Neutrophil (primary cell): ENCODE measurements at regions not wholly inside any gene's neighbourhood (a gene's known extent, or its start where the extent isn't known, plus 50 kb on each side); places are given as distances from the start of the nearest gene placed in this dataset.

ENCODE experiments used
- H3K27ac ChIP-seq: fragments of 200-600 bp; sonication (generic); 2 replicates; pipeline ENCODE4 v1.5.1; 2016; ENCODE audit warnings: mild to moderate bottlenecking, moderate library complexity
- H3K27me3 ChIP-seq: fragments of 200-600 bp; sonication (generic); 2 replicates; pipeline ENCODE4 v1.6.0; 2016; ENCODE audit warnings: mild to moderate bottlenecking
- H3K36me3 ChIP-seq: fragments of 200-600 bp; sonication (generic); 2 replicates; pipeline ENCODE4 v1.5.1; 2017
- H3K4me1 ChIP-seq, 2 experiments: fragments of 200-600 bp in 1 of 2; sonication (generic) in 1 of 2; 1 replicate in 1 of 2; 2 replicates in 1 of 2; pipeline versions ENCODE4 v1.5.1 to v1.6.1; 2013 to 2016; ENCODE audit warnings: low read depth in 1 of 2, low read length in 1 of 2, mild to moderate bottlenecking in 1 of 2, moderate library complexity in 1 of 2; ENCODE audit not compliant: control insufficient read depth in 1 of 2, insufficient read depth in 1 of 2
- H3K4me3 ChIP-seq, 2 experiments: fragments of 200-600 bp in 1 of 2; sonication (generic) in 1 of 2; 1 replicate in 1 of 2; 2 replicates in 1 of 2; pipeline ENCODE4 v1.5.1; 2013 to 2016; ENCODE audit warnings: low read depth in 1 of 2, low read length in 1 of 2, mild to moderate bottlenecking in 1 of 2, moderate library complexity in 1 of 2
- H3K9me3 ChIP-seq: fragments of 200-600 bp; sonication (generic); 2 replicates; pipeline ENCODE4 v1.5.1; 2016
- CTCF ChIP-seq: fragments of 200-600 bp; sonication (generic); IDR thresholded peaks from 2 replicates; pipeline ENCODE4 v1.5.1; 2016; ENCODE audit warnings: antibody characterized with exemption

GRCh38 chr2:234691968-234692955, 195.4 kb upstream of the ARL4C start:
- Histone ChIP-seq H3K36me3 (no peaks in the 10 kb centered on the region), H3K4me3 (no peak overlapping the region), H3K27ac (no peak overlapping the region), H3K9me3 (no peaks in the 10 kb centered on the region), H3K4me1 (peaks cover 0 to 12% of the 10 kb centered on the region in 2 experiments), H3K27me3 (no peaks in the 10 kb centered on the region)
- TF ChIP-seq CTCF, result no peak

DNA sequence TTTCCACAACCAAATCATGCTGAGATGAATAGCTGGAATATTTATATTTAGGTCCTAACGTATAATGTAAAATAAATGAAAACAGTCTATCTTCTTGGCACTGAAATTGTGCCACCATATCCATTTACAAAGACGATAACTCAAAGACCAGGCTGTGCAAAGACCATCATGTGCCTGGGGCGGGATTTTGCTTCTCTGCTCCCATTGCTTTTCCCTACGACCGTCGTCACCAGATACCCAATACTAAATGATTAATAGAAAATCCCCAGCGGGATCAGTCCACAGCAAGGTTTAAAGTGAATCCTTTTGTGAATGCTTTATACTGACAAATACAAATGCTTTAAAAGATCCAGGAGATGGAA, 194.3 kb upstream of the ARL4C start:
- TF ChIP-seq CTCF, result no peak
- Histone ChIP-seq H3K4me1 (peaks cover 0 to 12% of the 10 kb centered on the region in 2 experiments), H3K9me3 (no peaks in the 10 kb centered on the region), H3K27me3 (no peaks in the 10 kb centered on the region), H3K27ac (no peak overlapping the region), H3K4me3 (no peak overlapping the region), H3K36me3 (no peaks in the 10 kb centered on the region)

DNA sequence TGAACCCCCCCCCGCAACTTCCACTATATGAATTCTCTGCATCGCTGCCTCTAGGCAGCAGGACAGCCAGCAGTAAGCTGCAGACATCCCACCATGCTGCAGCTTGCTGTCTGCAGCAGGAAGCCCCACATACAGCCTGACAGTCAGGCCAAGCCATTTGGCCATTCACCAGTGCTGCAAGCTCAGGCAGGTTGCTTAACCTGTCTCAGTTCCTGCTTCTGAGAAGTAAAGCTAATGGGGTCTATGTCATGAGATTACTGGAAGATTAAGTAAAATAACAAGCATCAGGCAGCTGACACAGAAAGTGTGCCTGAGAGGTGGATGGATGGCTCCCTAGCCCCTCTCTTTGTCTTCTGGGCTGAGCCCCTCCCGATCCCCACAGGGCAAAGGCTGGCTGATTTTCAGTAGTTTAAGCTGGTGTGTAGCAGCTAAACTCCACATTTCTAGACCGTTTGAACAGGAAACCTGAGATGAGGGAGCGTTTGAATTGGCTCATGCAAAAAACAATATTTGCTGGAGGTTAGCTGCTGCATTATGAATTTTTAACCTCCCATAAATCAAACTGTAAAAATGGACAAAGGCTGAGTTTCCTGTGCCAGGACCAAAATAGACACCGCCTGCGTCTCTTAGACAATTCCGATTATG, 193.8 kb upstream of the ARL4C start:
- H3K27ac ChIP-seq, result no peak overlapping the region
- no peak for TF ChIP-seq CTCF
- no peak overlapping the region for H3K4me3 ChIP-seq

DNA sequence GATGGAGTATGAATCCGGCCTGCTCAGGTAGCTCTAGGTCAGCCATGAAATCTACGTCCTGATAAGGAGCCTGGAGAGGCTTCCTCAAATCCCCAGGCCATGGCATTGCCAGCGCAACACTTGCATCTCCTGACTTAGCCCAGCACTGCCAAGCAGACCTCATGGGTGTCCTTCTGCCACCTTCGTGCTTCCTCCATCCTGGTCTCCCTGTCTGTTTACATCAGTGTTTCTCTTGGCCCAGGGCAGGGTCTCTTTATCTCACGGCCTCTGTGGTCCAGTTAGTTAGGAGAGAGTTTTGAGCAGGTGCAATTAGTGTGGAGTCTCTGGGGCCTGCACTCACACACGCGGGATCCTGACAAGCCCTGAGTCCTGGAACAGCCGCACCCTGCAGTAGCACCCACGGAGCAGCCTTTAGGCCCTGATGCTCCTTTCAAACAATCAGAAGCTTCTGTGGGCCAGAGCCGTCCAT, 193.1 kb upstream of the ARL4C start:
- Histone ChIP-seq H3K27ac (no peak overlapping the region), H3K4me3 (no peak overlapping the region), H3K4me1 (peaks cover 0 to 12% of the 10 kb centered on the region in 2 experiments), H3K9me3 (no peaks in the 10 kb centered on the region), H3K27me3 (no peaks in the 10 kb centered on the region), H3K36me3 (no peaks in the 10 kb centered on the region)
- TF ChIP-seq CTCF, result no peak

More for the DNA sequence above, 193.8 kb upstream of the ARL4C start:
- Histone ChIP-seq H3K36me3 (no peaks in the 10 kb centered on the region), H3K4me1 (peaks cover 0 to 12% of the 10 kb centered on the region in 2 experiments), H3K27me3 (no peaks in the 10 kb centered on the region), H3K9me3 (no peaks in the 10 kb centered on the region)

- no peak overlapping the region for H3K4me3 ChIP-seq
- H3K36me3 ChIP-seq, result no peaks in the 10 kb centered on the region
- H3K9me3 ChIP-seq, result no peaks in the 10 kb centered on the region
- no peak for TF ChIP-seq CTCF
- no peaks in the 10 kb centered on the region for H3K27me3 ChIP-seq
- peaks cover 0 to 12% of the 10 kb centered on the region in 2 experiments for H3K4me1 ChIP-seq
- no peak overlapping the region for H3K27ac ChIP-seq
Observed at GRCh38 chr2:234687718-234688475, 191.0 kb upstream of the ARL4C start.
